GM23338 (cell line): ENCODE measurements at regions not wholly inside any gene's neighbourhood (a gene's known extent, or its start where the extent isn't known, plus 50 kb on each side); places are given as distances from the start of the nearest gene placed in this dataset.

Source experiments
- ATAC-seq: fragments of 200-7000 bp; cut with Tn5 transposase; 3 replicates; pipeline ENCODE4 v1.9.1; 2020
- DNase-seq: peaks from one replicate; pipeline ENCODE4 v3.0.0-alpha.2; 2015; ENCODE audit warnings: low spot score
- H2AFZ ChIP-seq: fragments of 200-600 bp; sonication (generic); 2 replicates; pipeline ENCODE4 v1.8.0; 2016; ENCODE audit warnings: antibody characterized with exemption, mild to moderate bottlenecking, moderate library complexity
- H3F3A ChIP-seq: fragments of 200-600 bp; sonication (generic); replicated peaks from 2 replicates; pipeline ENCODE4 v1.8.0; 2017; ENCODE audit warnings: antibody characterized with exemption, mixed run types, low read depth
- H3K27ac ChIP-seq: fragments of 200-600 bp; sonication (generic); 2 replicates; pipeline ENCODE4 v1.6.1; 2016; ENCODE audit warnings: low read depth
- H3K27me3 ChIP-seq: fragments of 200-600 bp; sonication (generic); 2 replicates; pipeline ENCODE4 v1.8.0; 2016; ENCODE audit warnings: mild to moderate bottlenecking, mixed run types, moderate library complexity; ENCODE audit not compliant: insufficient read depth
- H3K36me3 ChIP-seq: fragments of 200-600 bp; sonication (generic); 2 replicates; pipeline ENCODE4 v1.8.0; 2016; ENCODE audit warnings: mild to moderate bottlenecking; ENCODE audit not compliant: insufficient read depth
- H3K4me1 ChIP-seq: fragments of 200-600 bp; sonication (generic); 2 replicates; pipeline ENCODE4 v1.8.0; 2016; ENCODE audit warnings: mild to moderate bottlenecking, moderate library complexity; ENCODE audit not compliant: insufficient read depth
- H3K4me2 ChIP-seq: fragments of 200-600 bp; sonication (generic); 2 replicates; pipeline ENCODE4 v1.7.1; 2017; ENCODE audit warnings: mixed run types
- H3K4me3 ChIP-seq: fragments of 200-600 bp; sonication (generic); 2 replicates; pipeline ENCODE4 v1.6.1; 2016; ENCODE audit warnings: mixed run types
- H3K79me2 ChIP-seq: fragments of 200-600 bp; sonication (generic); replicated peaks from 2 replicates; pipeline ENCODE4 v1.8.0; 2017; ENCODE audit warnings: mild to moderate bottlenecking; ENCODE audit not compliant: insufficient read depth
- H3K9me2 ChIP-seq: fragments of 200-600 bp; sonication (generic); 2 replicates; pipeline ENCODE4 v1.8.0; 2017; ENCODE audit not compliant: insufficient read depth
- H4K20me1 ChIP-seq: fragments of 200-600 bp; sonication (generic); replicated peaks from 2 replicates; pipeline ENCODE4 v1.8.0; 2017; ENCODE audit warnings: mild to moderate bottlenecking; ENCODE audit not compliant: insufficient read depth
- H3K27ac Mint-ChIP-seq: 2 replicates; pipeline ENCODE4 v1.8.0; 2020; ENCODE audit warnings: inconsistent platforms, mild to moderate bottlenecking, moderate library complexity, mixed read lengths
- H3K27me3 Mint-ChIP-seq: 3 replicates; pipeline ENCODE4 v1.8.0; 2022; ENCODE audit warnings: low read depth, mild to moderate bottlenecking, moderate library complexity, mixed read lengths, inconsistent platforms; ENCODE audit not compliant: insufficient read depth, poor library complexity
- H3K36me3 Mint-ChIP-seq: 3 replicates; pipeline ENCODE4 v1.8.0; 2021; ENCODE audit warnings: low read depth, mild to moderate bottlenecking, inconsistent platforms, moderate library complexity, mixed read lengths
- H3K4me1 Mint-ChIP-seq: 3 replicates; pipeline ENCODE4 v1.8.0; 2020; ENCODE audit warnings: mild to moderate bottlenecking, inconsistent platforms, mixed read lengths
- H3K4me3 Mint-ChIP-seq: 3 replicates; pipeline ENCODE4 v1.8.0; 2021; ENCODE audit warnings: moderate library complexity, mild to moderate bottlenecking, inconsistent platforms, mixed read lengths
- H3K9me3 Mint-ChIP-seq: 3 replicates; pipeline ENCODE4 v1.8.0; 2020; ENCODE audit warnings: moderate library complexity, mild to moderate bottlenecking, inconsistent platforms, mixed read lengths
- CREB1 ChIP-seq: fragments of 250-450 bp; sonication (Bioruptor Pico); IDR thresholded peaks from 2 replicates; pipeline ENCODE4 v1.5.0; 2020; ENCODE audit warnings: low read depth, mild to moderate bottlenecking, moderate library complexity
- EZH2 ChIP-seq: fragments of 200-600 bp; sonication (generic); IDR thresholded peaks from one replicate; pipeline ENCODE4 v1.8.0; 2017; ENCODE audit warnings: antibody characterized with exemption, mild to moderate bottlenecking, low read depth; ENCODE audit not compliant: unreplicated experiment
- EZH2phosphoT487 ChIP-seq: fragments of 200-600 bp; sonication (generic); IDR thresholded peaks from one replicate; pipeline ENCODE4 v1.8.1; 2018; ENCODE audit warnings: antibody characterized with exemption; ENCODE audit not compliant: unreplicated experiment
- JUNB ChIP-seq: IDR thresholded peaks from one replicate; pipeline ENCODE4 v1.6.1; 2016; ENCODE audit warnings: antibody characterized with exemption; ENCODE audit not compliant: unreplicated experiment
- NANOG ChIP-seq: IDR thresholded peaks from 2 replicates; pipeline ENCODE4 v1.6.1; 2016; ENCODE audit warnings: antibody characterized with exemption, borderline replicate concordance
- POLR2AphosphoS5 ChIP-seq: IDR thresholded peaks from 2 replicates; pipeline ENCODE4 v1.6.1; 2016; ENCODE audit warnings: antibody characterized with exemption, low read depth
- STAT1 ChIP-seq: IDR thresholded peaks from one replicate; pipeline ENCODE4 v1.6.1; 2016; ENCODE audit warnings: antibody characterized with exemption; ENCODE audit not compliant: unreplicated experiment
- ZNF114 ChIP-seq: fragments of 250-450 bp; sonication (Bioruptor Pico); IDR thresholded peaks from 2 replicates; pipeline ENCODE4 v1.5.0; 2020; ENCODE audit warnings: mild to moderate bottlenecking, moderate library complexity
- ZNF331 ChIP-seq: fragments of 250-450 bp; sonication (Bioruptor Pico); IDR thresholded peaks from 2 replicates; pipeline ENCODE4 v1.5.0; 2020; ENCODE audit warnings: low read depth, mild to moderate bottlenecking, moderate library complexity
- TF ChIP-seq, protein P1 (sequence below), 2 experiments: fragments of 200-600 bp in 1 of 2; sonication (generic) in 1 of 2; conservative IDR thresholded peaks; 2 replicates each; pipeline versions ENCODE4 v1.5.1 to v1.6.1; 2016 to 2017; ENCODE audit warnings: antibody characterized with exemption in 2 of 2, low read depth in 2 of 2, mild to moderate bottlenecking in 2 of 2, moderate library complexity in 1 of 2
- TF ChIP-seq, protein P2 (sequence below): IDR thresholded peaks from 2 replicates; pipeline ENCODE4 v1.6.1; 2016; ENCODE audit warnings: antibody characterized with exemption
- TF ChIP-seq, protein P3 (sequence below): IDR thresholded peaks from one replicate; pipeline ENCODE4 v1.6.1; 2018; ENCODE audit warnings: antibody characterized with exemption; ENCODE audit not compliant: unreplicated experiment

- TF ChIP-seq, protein P1, sequence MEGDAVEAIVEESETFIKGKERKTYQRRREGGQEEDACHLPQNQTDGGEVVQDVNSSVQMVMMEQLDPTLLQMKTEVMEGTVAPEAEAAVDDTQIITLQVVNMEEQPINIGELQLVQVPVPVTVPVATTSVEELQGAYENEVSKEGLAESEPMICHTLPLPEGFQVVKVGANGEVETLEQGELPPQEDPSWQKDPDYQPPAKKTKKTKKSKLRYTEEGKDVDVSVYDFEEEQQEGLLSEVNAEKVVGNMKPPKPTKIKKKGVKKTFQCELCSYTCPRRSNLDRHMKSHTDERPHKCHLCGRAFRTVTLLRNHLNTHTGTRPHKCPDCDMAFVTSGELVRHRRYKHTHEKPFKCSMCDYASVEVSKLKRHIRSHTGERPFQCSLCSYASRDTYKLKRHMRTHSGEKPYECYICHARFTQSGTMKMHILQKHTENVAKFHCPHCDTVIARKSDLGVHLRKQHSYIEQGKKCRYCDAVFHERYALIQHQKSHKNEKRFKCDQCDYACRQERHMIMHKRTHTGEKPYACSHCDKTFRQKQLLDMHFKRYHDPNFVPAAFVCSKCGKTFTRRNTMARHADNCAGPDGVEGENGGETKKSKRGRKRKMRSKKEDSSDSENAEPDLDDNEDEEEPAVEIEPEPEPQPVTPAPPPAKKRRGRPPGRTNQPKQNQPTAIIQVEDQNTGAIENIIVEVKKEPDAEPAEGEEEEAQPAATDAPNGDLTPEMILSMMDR (conservative IDR thresholded peaks at IDR 0.05; ENCODE audit: low read depth in 2 of 2) = no peak
- no peak for TF ChIP-seq JUNB
Measured at GRCh38 chr12:46559311-46559710, 186.7 kb upstream of the SLC38A2 start (continued).

- Histone ChIP-seq H3F3A (no peaks in the 10 kb centered on the region), H3K9me2 (no peaks in the 10 kb centered on the region), H3K4me1 (peaks cover 37% of the 10 kb centered on the region), H3K27ac (no peak overlapping the region), H4K20me1 (no peaks in the 10 kb centered on the region), H3K79me2 (no peaks in the 10 kb centered on the region), H3K36me3 (no peaks in the 10 kb centered on the region), H2AFZ (no peak overlapping the region), H3K4me3 (no peak overlapping the region), H3K27me3 (no peaks in the 10 kb centered on the region), H3K4me2 (no peak overlapping the region)
- no peak for TF ChIP-seq NANOG
- no peak for TF ChIP-seq CREB1 (CRISPR knock-in tag)
- no peak for TF ChIP-seq POLR2AphosphoS5
- no peak for TF ChIP-seq JUNB
- TF ChIP-seq, protein P1 (conservative IDR thresholded peaks at IDR 0.05; ENCODE audit: low read depth in 2 of 2) = no peak
- TF ChIP-seq, protein P2, sequence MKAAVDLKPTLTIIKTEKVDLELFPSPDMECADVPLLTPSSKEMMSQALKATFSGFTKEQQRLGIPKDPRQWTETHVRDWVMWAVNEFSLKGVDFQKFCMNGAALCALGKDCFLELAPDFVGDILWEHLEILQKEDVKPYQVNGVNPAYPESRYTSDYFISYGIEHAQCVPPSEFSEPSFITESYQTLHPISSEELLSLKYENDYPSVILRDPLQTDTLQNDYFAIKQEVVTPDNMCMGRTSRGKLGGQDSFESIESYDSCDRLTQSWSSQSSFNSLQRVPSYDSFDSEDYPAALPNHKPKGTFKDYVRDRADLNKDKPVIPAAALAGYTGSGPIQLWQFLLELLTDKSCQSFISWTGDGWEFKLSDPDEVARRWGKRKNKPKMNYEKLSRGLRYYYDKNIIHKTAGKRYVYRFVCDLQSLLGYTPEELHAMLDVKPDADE = no peak
- TF ChIP-seq, protein P3, sequence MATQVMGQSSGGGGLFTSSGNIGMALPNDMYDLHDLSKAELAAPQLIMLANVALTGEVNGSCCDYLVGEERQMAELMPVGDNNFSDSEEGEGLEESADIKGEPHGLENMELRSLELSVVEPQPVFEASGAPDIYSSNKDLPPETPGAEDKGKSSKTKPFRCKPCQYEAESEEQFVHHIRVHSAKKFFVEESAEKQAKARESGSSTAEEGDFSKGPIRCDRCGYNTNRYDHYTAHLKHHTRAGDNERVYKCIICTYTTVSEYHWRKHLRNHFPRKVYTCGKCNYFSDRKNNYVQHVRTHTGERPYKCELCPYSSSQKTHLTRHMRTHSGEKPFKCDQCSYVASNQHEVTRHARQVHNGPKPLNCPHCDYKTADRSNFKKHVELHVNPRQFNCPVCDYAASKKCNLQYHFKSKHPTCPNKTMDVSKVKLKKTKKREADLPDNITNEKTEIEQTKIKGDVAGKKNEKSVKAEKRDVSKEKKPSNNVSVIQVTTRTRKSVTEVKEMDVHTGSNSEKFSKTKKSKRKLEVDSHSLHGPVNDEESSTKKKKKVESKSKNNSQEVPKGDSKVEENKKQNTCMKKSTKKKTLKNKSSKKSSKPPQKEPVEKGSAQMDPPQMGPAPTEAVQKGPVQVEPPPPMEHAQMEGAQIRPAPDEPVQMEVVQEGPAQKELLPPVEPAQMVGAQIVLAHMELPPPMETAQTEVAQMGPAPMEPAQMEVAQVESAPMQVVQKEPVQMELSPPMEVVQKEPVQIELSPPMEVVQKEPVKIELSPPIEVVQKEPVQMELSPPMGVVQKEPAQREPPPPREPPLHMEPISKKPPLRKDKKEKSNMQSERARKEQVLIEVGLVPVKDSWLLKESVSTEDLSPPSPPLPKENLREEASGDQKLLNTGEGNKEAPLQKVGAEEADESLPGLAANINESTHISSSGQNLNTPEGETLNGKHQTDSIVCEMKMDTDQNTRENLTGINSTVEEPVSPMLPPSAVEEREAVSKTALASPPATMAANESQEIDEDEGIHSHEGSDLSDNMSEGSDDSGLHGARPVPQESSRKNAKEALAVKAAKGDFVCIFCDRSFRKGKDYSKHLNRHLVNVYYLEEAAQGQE = no peak
- no peak for TF ChIP-seq ZNF114 (CRISPR knock-in tag)
- no peak for TF ChIP-seq ZNF331
- no peak for TF ChIP-seq STAT1
- TF ChIP-seq EZH2phosphoT487 = no peak
- TF ChIP-seq EZH2 = no peak
- H3K4me1 Mint-ChIP-seq = peaks cover 40% of the 10 kb centered on the region
- no peak overlapping the region for H3K27ac Mint-ChIP-seq
- no peak for ATAC-seq
- H3K27me3 Mint-ChIP-seq = no peaks in the 10 kb centered on the region
- no peak for DNase-seq
- H3K36me3 Mint-ChIP-seq = no peaks in the 10 kb centered on the region; the same call in 1 of the 3 replicates
- no peaks in the 10 kb centered on the region for H3K9me3 Mint-ChIP-seq
- no peak overlapping the region for H3K4me3 Mint-ChIP-seq
Measured at GRCh38 chr12:46558677-46559076, 186.1 kb upstream of the SLC38A2 start.
